ENCODE measurements at regions not wholly inside any gene's neighbourhood (a gene's known extent, or its start where the extent isn't known, plus 50 kb on each side); places are given as distances from the start of the nearest gene placed in this dataset.

DNA sequence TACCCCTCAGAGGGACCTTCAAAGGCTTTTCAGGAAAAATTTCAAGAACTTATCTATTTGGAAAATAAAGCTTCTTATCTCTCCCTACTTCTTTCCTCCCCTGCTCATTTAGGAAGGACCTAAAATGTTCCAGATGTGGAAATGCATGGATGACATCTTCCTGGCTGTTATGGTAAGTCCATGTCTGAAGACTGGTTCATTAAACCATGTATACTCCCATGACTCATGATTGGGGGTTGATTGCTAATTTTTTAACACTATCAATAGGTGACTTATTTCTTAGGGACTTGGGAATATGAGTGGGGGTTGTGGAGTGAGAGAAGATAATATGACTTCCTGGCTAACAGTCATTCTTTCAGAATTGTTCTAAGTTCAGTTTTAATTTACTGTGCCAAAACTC lies 104.0 kb upstream of the PARD3B start:
- TF ChIP-seq, protein P1, sequence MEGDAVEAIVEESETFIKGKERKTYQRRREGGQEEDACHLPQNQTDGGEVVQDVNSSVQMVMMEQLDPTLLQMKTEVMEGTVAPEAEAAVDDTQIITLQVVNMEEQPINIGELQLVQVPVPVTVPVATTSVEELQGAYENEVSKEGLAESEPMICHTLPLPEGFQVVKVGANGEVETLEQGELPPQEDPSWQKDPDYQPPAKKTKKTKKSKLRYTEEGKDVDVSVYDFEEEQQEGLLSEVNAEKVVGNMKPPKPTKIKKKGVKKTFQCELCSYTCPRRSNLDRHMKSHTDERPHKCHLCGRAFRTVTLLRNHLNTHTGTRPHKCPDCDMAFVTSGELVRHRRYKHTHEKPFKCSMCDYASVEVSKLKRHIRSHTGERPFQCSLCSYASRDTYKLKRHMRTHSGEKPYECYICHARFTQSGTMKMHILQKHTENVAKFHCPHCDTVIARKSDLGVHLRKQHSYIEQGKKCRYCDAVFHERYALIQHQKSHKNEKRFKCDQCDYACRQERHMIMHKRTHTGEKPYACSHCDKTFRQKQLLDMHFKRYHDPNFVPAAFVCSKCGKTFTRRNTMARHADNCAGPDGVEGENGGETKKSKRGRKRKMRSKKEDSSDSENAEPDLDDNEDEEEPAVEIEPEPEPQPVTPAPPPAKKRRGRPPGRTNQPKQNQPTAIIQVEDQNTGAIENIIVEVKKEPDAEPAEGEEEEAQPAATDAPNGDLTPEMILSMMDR (tag by site-specific recombination; IDR thresholded peaks at IDR 0.05): no peak
- no peak for TF ChIP-seq ZNF433 (tag by site-specific recombination; IDR thresholded peaks at IDR 0.05; ENCODE audit: low read depth)
- no peak for TF ChIP-seq ZBTB7A (tag by site-specific recombination; IDR thresholded peaks at IDR 0.05; ENCODE audit: low read depth)
- TF ChIP-seq ZBTB8A (tag by site-specific recombination; IDR thresholded peaks at IDR 0.05): no peak
- TF ChIP-seq, protein P2, sequence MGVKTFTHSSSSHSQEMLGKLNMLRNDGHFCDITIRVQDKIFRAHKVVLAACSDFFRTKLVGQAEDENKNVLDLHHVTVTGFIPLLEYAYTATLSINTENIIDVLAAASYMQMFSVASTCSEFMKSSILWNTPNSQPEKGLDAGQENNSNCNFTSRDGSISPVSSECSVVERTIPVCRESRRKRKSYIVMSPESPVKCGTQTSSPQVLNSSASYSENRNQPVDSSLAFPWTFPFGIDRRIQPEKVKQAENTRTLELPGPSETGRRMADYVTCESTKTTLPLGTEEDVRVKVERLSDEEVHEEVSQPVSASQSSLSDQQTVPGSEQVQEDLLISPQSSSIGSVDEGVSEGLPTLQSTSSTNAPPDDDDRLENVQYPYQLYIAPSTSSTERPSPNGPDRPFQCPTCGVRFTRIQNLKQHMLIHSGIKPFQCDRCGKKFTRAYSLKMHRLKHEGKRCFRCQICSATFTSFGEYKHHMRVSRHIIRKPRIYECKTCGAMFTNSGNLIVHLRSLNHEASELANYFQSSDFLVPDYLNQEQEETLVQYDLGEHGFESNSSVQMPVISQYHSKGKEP (tag by site-specific recombination; IDR thresholded peaks at IDR 0.05): no peak

Data from HEK293 (cell line).